MM.1S (cell line): ENCODE measurements at regions not wholly inside any gene's neighbourhood (a gene's known extent, or its start where the extent isn't known, plus 50 kb on each side); places are given as distances from the start of the nearest gene placed in this dataset.

Experiments
- DNase-seq: peaks from one replicate; pipeline ENCODE4 v3.0.0-alpha.2; 2015
- H2AFZ ChIP-seq: fragments of 300-600 bp; sonication (generic); 2 replicates; pipeline ENCODE4 v1.6.0; 2016; ENCODE audit warnings: antibody characterized with exemption, low read length
- H3F3A ChIP-seq: fragments of 300-600 bp; sonication (generic); 2 replicates; pipeline ENCODE4 v1.6.1; 2016; ENCODE audit warnings: mild to moderate bottlenecking, antibody characterized with exemption, low read length, moderate library complexity, mixed read lengths; ENCODE audit not compliant: insufficient read depth
- H3K27ac ChIP-seq: fragments of 300-600 bp; sonication (generic); 2 replicates; pipeline ENCODE4 v1.5.1; 2016; ENCODE audit warnings: mild to moderate bottlenecking, low read length
- H3K27me3 ChIP-seq: fragments of 300-600 bp; sonication (generic); replicated peaks from 2 replicates; pipeline ENCODE4 v1.6.0; 2016; ENCODE audit warnings: low read length; ENCODE audit not compliant: insufficient read depth
- H3K36me3 ChIP-seq: fragments of 300-600 bp; sonication (generic); replicated peaks from 2 replicates; pipeline ENCODE4 v1.6.1; 2016; ENCODE audit warnings: mild to moderate bottlenecking, low read length, mixed read lengths; ENCODE audit not compliant: insufficient read depth
- H3K4me1 ChIP-seq: fragments of 300-600 bp; sonication (generic); 2 replicates; pipeline ENCODE4 v1.6.1; 2016; ENCODE audit warnings: low read length, mixed read lengths
- H3K4me2 ChIP-seq: fragments of 300-600 bp; sonication (generic); 2 replicates; pipeline ENCODE4 v1.6.0; 2016; ENCODE audit warnings: low read depth, low read length
- H3K4me3 ChIP-seq: fragments of 300-600 bp; sonication (generic); 2 replicates; pipeline ENCODE4 v1.5.1; 2016; ENCODE audit warnings: low read length, mixed read lengths
- H3K79me2 ChIP-seq: fragments of 300-600 bp; sonication (generic); 2 replicates; pipeline ENCODE4 v1.6.1; 2016; ENCODE audit warnings: mixed run types, low read length, mixed read lengths
- H3K9ac ChIP-seq: fragments of 300-600 bp; sonication (generic); 2 replicates; pipeline ENCODE4 v1.6.1; 2016; ENCODE audit warnings: low read length, mixed read lengths
- H3K9me2 ChIP-seq: fragments of 300-600 bp; sonication (generic); replicated peaks from 2 replicates; pipeline ENCODE4 v1.6.1; 2016; ENCODE audit warnings: mild to moderate bottlenecking, low read length, mixed read lengths; ENCODE audit not compliant: insufficient read depth
- H3K9me3 ChIP-seq: fragments of 300-600 bp; sonication (generic); replicated peaks from 2 replicates; pipeline ENCODE4 v1.6.1; 2016; ENCODE audit warnings: mild to moderate bottlenecking, low read length, mixed read lengths; ENCODE audit not compliant: insufficient read depth
- H4K20me1 ChIP-seq: fragments of 300-600 bp; sonication (generic); 2 replicates; pipeline ENCODE4 v1.6.1; 2016; ENCODE audit warnings: mild to moderate bottlenecking, low read length, moderate library complexity, mixed read lengths; ENCODE audit not compliant: insufficient read depth
- CTCF ChIP-seq: fragments of 300-600 bp; sonication (generic); IDR thresholded peaks from 2 replicates; pipeline ENCODE4 v1.5.1; 2016; ENCODE audit warnings: antibody characterized with exemption, low read length, mixed read lengths
- EZH2 ChIP-seq: fragments of 300-600 bp; sonication (generic); optimal IDR thresholded peaks from 2 replicates; pipeline ENCODE3; 2017; ENCODE audit warnings: low read depth, mild to moderate bottlenecking, antibody characterized with exemption, low read length, mixed read lengths
- EZH2phosphoT487 ChIP-seq: fragments of 300-600 bp; sonication (generic); IDR thresholded peaks from 2 replicates; pipeline ENCODE4 v1.6.1; 2018; ENCODE audit warnings: antibody characterized with exemption, low read length

- Histone ChIP-seq H3K4me3 (no peak overlapping the region), H3K27ac (no peak overlapping the region), H3K4me2 (peak overlapping the region; percentile 33; the same call in 1 of the 2 replicates), H2AFZ (no peak overlapping the region), H3K9me2 (no peaks in the 10 kb centered on the region), H3F3A (no peaks in the 10 kb centered on the region), H4K20me1 (no peaks in the 10 kb centered on the region), H3K4me1 (peaks cover 17% of the 10 kb centered on the region), H3K79me2 (no peaks in the 10 kb centered on the region), H3K27me3 (no peaks in the 10 kb centered on the region), H3K36me3 (no peaks in the 10 kb centered on the region), H3K9ac (no peak overlapping the region), H3K9me3 (no peaks in the 10 kb centered on the region)
- TF ChIP-seq EZH2phosphoT487 = no peak
- TF ChIP-seq CTCF = no peak
- TF ChIP-seq EZH2 = no peak
- DNase-seq = no peak
These were observed 187.6 kb downstream of the KCNS3 start for GRCh38 chr2:18066066-18066465.

GRCh38 chr2:18065249-18065648 lies 186.8 kb downstream of the KCNS3 start:
- TF ChIP-seq CTCF (no peak), EZH2 (no peak), EZH2phosphoT487 (no peak)
- no peak overlapping the region for H3K27ac ChIP-seq
- H3K27me3 ChIP-seq = no peaks in the 10 kb centered on the region
- H3K36me3 ChIP-seq = no peaks in the 10 kb centered on the region
- no peaks in the 10 kb centered on the region for H3K9me2 ChIP-seq
- H3K9ac ChIP-seq = no peak overlapping the region
- H3K9me3 ChIP-seq = no peaks in the 10 kb centered on the region
- no peak overlapping the region for H3K4me3 ChIP-seq
- H3K4me2 ChIP-seq = no peak overlapping the region
- no peaks in the 10 kb centered on the region for H3F3A ChIP-seq
- H3K79me2 ChIP-seq = no peaks in the 10 kb centered on the region
- H3K4me1 ChIP-seq = peaks cover 17% of the 10 kb centered on the region
- no peak for DNase-seq
- H2AFZ ChIP-seq = no peak overlapping the region
- H4K20me1 ChIP-seq = no peaks in the 10 kb centered on the region

GRCh38 chr2:18063826-18064470 lies 185.5 kb downstream of the KCNS3 start:
- H3K9me2 ChIP-seq = no peaks in the 10 kb centered on the region
- no peak overlapping the region for H3K4me2 ChIP-seq
- H3K36me3 ChIP-seq = no peaks in the 10 kb centered on the region
- H3K79me2 ChIP-seq = no peaks in the 10 kb centered on the region
- H3K27me3 ChIP-seq = no peaks in the 10 kb centered on the region
- DNase-seq = no peak
- no peaks in the 10 kb centered on the region for H4K20me1 ChIP-seq
- H3K4me3 ChIP-seq = no peak overlapping the region
- H2AFZ ChIP-seq = no peak overlapping the region
- H3K27ac ChIP-seq = no peak overlapping the region
- H3K4me1 ChIP-seq = peaks cover 17% of the 10 kb centered on the region
- no peaks in the 10 kb centered on the region for H3F3A ChIP-seq
- H3K9ac ChIP-seq = no peak overlapping the region
- H3K9me3 ChIP-seq = no peaks in the 10 kb centered on the region
- TF ChIP-seq CTCF = no peak
- TF ChIP-seq EZH2 = no peak
- no peak for TF ChIP-seq EZH2phosphoT487
